22Rv1 (cell line): ENCODE measurements at regions not wholly inside any gene's neighbourhood (a gene's known extent, or its start where the extent isn't known, plus 50 kb on each side); places are given as distances from the start of the nearest gene placed in this dataset.

Experiments
- CTCF ChIP-seq: fragments of 450-650 bp; IDR thresholded peaks from 2 replicates; pipeline ENCODE4 v1.5.1; 2017; ENCODE audit warnings: mild to moderate bottlenecking
- ZFX ChIP-seq: fragments of 450-650 bp; IDR thresholded peaks from 2 replicates; pipeline ENCODE4 v1.6.1; 2017; ENCODE audit warnings: antibody characterized with exemption, borderline replicate concordance

- TF ChIP-seq CTCF (no peak), ZFX (no peak)
These were observed 182.3 kb upstream of the LPP start for GRCh38 chr3:187971629-187972028.
